Caco-2 (cell line): ENCODE measurements at regions not wholly inside any gene's neighbourhood (a gene's known extent, or its start where the extent isn't known, plus 50 kb on each side); places are given as distances from the start of the nearest gene placed in this dataset.

Experiments used
- BruUV-seq: library from RNA; stranded (reverse); fragments of 400-500 nt; replicated peaks from 2 replicates; lab custom pipeline; 2021; lab: Mats Ljungman, UMichigan
- CTCF ChIA-PET: fragments of 300-600 bp; sonication (Branson Sonifier 250); formaldehyde crosslinking; loops from one replicate; lab custom pipeline; 2022; ENCODE audit warnings: antibody characterized with exemption; lab: Charles Lee
- POLR2A ChIA-PET: fragments of 300-600 bp; sonication (Branson Sonifier 250); formaldehyde crosslinking; loops from one replicate; lab custom pipeline; 2022; ENCODE audit warnings: antibody characterized with exemption; lab: Charles Lee
- DNase-seq, 2 experiments: peaks; one replicate each; pipeline versions ENCODE4 v3.0.0 to v3.0.0-alpha.2; 2020 to 2022
- H3K27me3 ChIP-seq: replicated peaks from 2 replicates; pipeline ENCODE4 v1.6.0; 2011; ENCODE audit warnings: low read length; ENCODE audit not compliant: control insufficient read depth, insufficient read depth
- H3K36me3 ChIP-seq: 2 replicates; pipeline ENCODE4 v1.5.1; 2011; ENCODE audit warnings: low read length; ENCODE audit not compliant: control insufficient read depth, insufficient read depth
- H3K4me1 ChIP-seq: fragments of 250-450 bp; sonication (Bioruptor Pico); 2 replicates; pipeline ENCODE4 v1.5.1; 2020; ENCODE audit warnings: mild to moderate bottlenecking
- H3K4me3 ChIP-seq: 2 replicates; pipeline ENCODE4 v1.5.1; 2011; ENCODE audit warnings: low read depth, mild to moderate bottlenecking, control low read depth, low read length
- H3K9me3 ChIP-seq: fragments of 250-450 bp; sonication (Bioruptor Pico); 2 replicates; pipeline ENCODE4 v1.5.1; 2020; ENCODE audit warnings: mild to moderate bottlenecking, moderate library complexity
- H3K27ac Mint-ChIP-seq: one replicate; pipeline ENCODE4 v1.8.0; 2022; ENCODE audit warnings: mixed read lengths; ENCODE audit not compliant: unreplicated experiment
- H3K27me3 Mint-ChIP-seq: one replicate; pipeline ENCODE4 v1.8.0; 2022; ENCODE audit warnings: mixed read lengths; ENCODE audit not compliant: insufficient read depth, unreplicated experiment
- H3K36me3 Mint-ChIP-seq: one replicate; pipeline ENCODE4 v1.8.0; 2022; ENCODE audit warnings: mild to moderate bottlenecking, mixed read lengths; ENCODE audit not compliant: insufficient read depth, unreplicated experiment
- H3K4me1 Mint-ChIP-seq: one replicate; pipeline ENCODE4 v1.8.0; 2022; ENCODE audit warnings: low read depth, mixed read lengths; ENCODE audit not compliant: unreplicated experiment
- H3K4me3 Mint-ChIP-seq: one replicate; pipeline ENCODE4 v1.8.0; 2022; ENCODE audit warnings: mild to moderate bottlenecking, moderate library complexity, mixed read lengths; ENCODE audit not compliant: unreplicated experiment
- H3K9me3 Mint-ChIP-seq: one replicate; pipeline ENCODE4 v1.8.0; 2022; ENCODE audit warnings: mixed read lengths; ENCODE audit not compliant: unreplicated experiment
- CTCF ChIP-seq, 2 experiments: fragments of 200-600 bp in 1 of 2; IDR thresholded peaks; 1 replicate in 1 of 2; 2 replicates in 1 of 2; pipeline versions ENCODE4 v1.5.1 to v1.8.0; 2011 to 2022; ENCODE audit warnings: antibody characterized with exemption in 1 of 2, control low read depth in 1 of 2, inconsistent platforms in 1 of 2, low read depth in 1 of 2, low read length in 1 of 2, mild to moderate bottlenecking in 1 of 2, moderate library complexity in 1 of 2; ENCODE audit not compliant: insufficient read depth in 1 of 2, severe bottlenecking in 1 of 2, unreplicated experiment in 1 of 2
- intact Hi-C: fragments of 100-400 bp; cut with micrococcal nuclease; formaldehyde crosslinking; loops from one replicate; pipeline ENCODE4 v1.10.0; 2022; ENCODE audit not compliant: unreplicated experiment

GRCh38 chrX:13220916-13221315 is 98.9 kb downstream of the ATXN3L start:
- H3K4me3 ChIP-seq = no peak overlapping the region
- H3K36me3 ChIP-seq = no peaks in the 10 kb centered on the region
- BruUV-seq = no TSS peak
- no peak for DNase-seq
- no peaks in the 10 kb centered on the region for H3K4me1 ChIP-seq
- Mint-ChIP-seq H3K4me3 (no peak overlapping the region), H3K4me1 (no peaks in the 10 kb centered on the region), H3K27ac (no peak overlapping the region), H3K9me3 (peaks cover 11% of the 10 kb centered on the region), H3K36me3 (no peaks in the 10 kb centered on the region), H3K27me3 (no peaks in the 10 kb centered on the region)
- H3K27me3 ChIP-seq = no peaks in the 10 kb centered on the region
- no peak for TF ChIP-seq CTCF (IDR thresholded peaks at IDR 0.05; ENCODE audit: insufficient read depth in 1 of 2, low read depth in 1 of 2, low read length in 1 of 2, severe bottlenecking in 1 of 2, unreplicated experiment in 1 of 2)
- intact Hi-C loops = no loop called here
- H3K9me3 ChIP-seq = no peaks in the 10 kb centered on the region
- ChIA-PET CTCF (no interaction called here), POLR2A (no interaction called here)

- TF ChIP-seq CTCF (IDR thresholded peaks at IDR 0.05; ENCODE audit: insufficient read depth in 1 of 2, low read depth in 1 of 2, low read length in 1 of 2, severe bottlenecking in 1 of 2, unreplicated experiment in 1 of 2) = no peak
- intact Hi-C loops = no loop called here
- H3K9me3 ChIP-seq = no peaks in the 10 kb centered on the region
- H3K9me3 Mint-ChIP-seq = peaks cover 11% of the 10 kb centered on the region
- H3K4me3 ChIP-seq = no peak overlapping the region
- H3K27me3 ChIP-seq = no peaks in the 10 kb centered on the region
- no peaks in the 10 kb centered on the region for H3K4me1 ChIP-seq
- no TSS peak for BruUV-seq
- no peak overlapping the region for H3K4me3 Mint-ChIP-seq
- no peaks in the 10 kb centered on the region for H3K36me3 ChIP-seq
- no peaks in the 10 kb centered on the region for H3K4me1 Mint-ChIP-seq
- ChIA-PET POLR2A (no interaction called here), CTCF (no interaction called here)
- no peak overlapping the region for H3K27ac Mint-ChIP-seq
- H3K27me3 Mint-ChIP-seq = no peaks in the 10 kb centered on the region
- no peaks in the 10 kb centered on the region for H3K36me3 Mint-ChIP-seq
- DNase-seq = no peak
These were observed 99.7 kb downstream of the ATXN3L start for GRCh38 chrX:13219991-13220764.

- Mint-ChIP-seq H3K27ac (no peak overlapping the region), H3K36me3 (no peaks in the 10 kb centered on the region), H3K27me3 (no peaks in the 10 kb centered on the region), H3K4me1 (no peaks in the 10 kb centered on the region), H3K4me3 (no peak overlapping the region), H3K9me3 (peaks cover 11% of the 10 kb centered on the region)
- H3K36me3 ChIP-seq = no peaks in the 10 kb centered on the region
- H3K4me1 ChIP-seq = no peaks in the 10 kb centered on the region
- ChIA-PET CTCF (no interaction called here), POLR2A (no interaction called here)
- TF ChIP-seq CTCF (IDR thresholded peaks at IDR 0.05; ENCODE audit: insufficient read depth in 1 of 2, low read depth in 1 of 2, low read length in 1 of 2, severe bottlenecking in 1 of 2, unreplicated experiment in 1 of 2) = no peak
- no peak for DNase-seq
- H3K9me3 ChIP-seq = no peaks in the 10 kb centered on the region
- H3K27me3 ChIP-seq = no peaks in the 10 kb centered on the region
- BruUV-seq = no TSS peak
- intact Hi-C loops = no loop called here
- no peak overlapping the region for H3K4me3 ChIP-seq
These were observed 101.1 kb downstream of the ATXN3L start for GRCh38 chrX:13218758-13219157.
